K562 (cell line): ENCODE measurements at regions not wholly inside any gene's neighbourhood (a gene's known extent, or its start where the extent isn't known, plus 50 kb on each side); places are given as distances from the start of the nearest gene placed in this dataset.
A peak's percentile ranks its signal among the peaks of the same experiment; 100 is the strongest.

Experiments
- E2F4 ChIP-seq: sonication (generic); formaldehyde crosslinking; IDR thresholded peaks from 2 replicates; pipeline ENCODE4 v1.8.0; 2022; ENCODE audit warnings: mild to moderate bottlenecking, low read depth, missing genetic modification reagents
- KLF1 ChIP-seq: fragments of 450-650 bp; IDR thresholded peaks from 2 replicates; pipeline ENCODE4 v1.6.1; 2016; ENCODE audit warnings: missing genetic modification characterization, missing compliant biosample characterization
- RCOR1 ChIP-seq, 2 experiments: IDR thresholded peaks; 2 replicates each; pipeline ENCODE4 v1.6.1; 2012; ENCODE audit warnings: low read depth in 2 of 2, low read length in 2 of 2, borderline replicate concordance in 1 of 2, improper control_type of control experiment in 1 of 2
- SRF ChIP-seq, 2 experiments: fragments of 250-450, 450-650 bp in 1 of 2; sonication (Bioruptor Pico) in 1 of 2; sonication (generic) in 1 of 2; formaldehyde crosslinking; IDR thresholded peaks; 2 replicates each; pipeline versions ENCODE4 v1.5.0 to v1.5.1; 2020 to 2022; ENCODE audit warnings: mild to moderate bottlenecking in 1 of 2, missing genetic modification reagents in 1 of 2
- TCF7 ChIP-seq: sonication (generic); IDR thresholded peaks from 2 replicates; pipeline ENCODE4 v1.6.1; 2016; ENCODE audit warnings: antibody characterized with exemption, borderline replicate concordance
- ZNF263 ChIP-seq: sonication (generic); formaldehyde crosslinking; IDR thresholded peaks from 2 replicates; pipeline ENCODE4 v1.8.0; 2022; ENCODE audit warnings: mild to moderate bottlenecking, missing genetic modification reagents, borderline replicate concordance
- TF ChIP-seq, protein P1 (sequence below): fragments of 450-650 bp; IDR thresholded peaks from 2 replicates; pipeline ENCODE4 v1.6.1; 2016; ENCODE audit warnings: mild to moderate bottlenecking, moderate library complexity
- TF ChIP-seq, protein P2 (sequence below): sonication (generic); formaldehyde crosslinking; IDR thresholded peaks from 2 replicates; pipeline ENCODE4 v1.4.0; 2020; ENCODE audit warnings: mild to moderate bottlenecking, missing genetic modification reagents
- TF ChIP-seq, protein P3 (sequence below), 2 experiments: fragments of 450-650 bp in 1 of 2; sonication (generic) in 1 of 2; formaldehyde crosslinking; conservative IDR thresholded peaks; 2 replicates each; pipeline versions ENCODE4 v1.4.0 to v1.8.1; 2020 to 2022; ENCODE audit warnings: mild to moderate bottlenecking in 1 of 2, missing genetic modification reagents in 1 of 2

GRCh38 chr1:166489670-166490436 lies 323.1 kb upstream of the FAM78B start (continued):
- TF ChIP-seq, protein P1, sequence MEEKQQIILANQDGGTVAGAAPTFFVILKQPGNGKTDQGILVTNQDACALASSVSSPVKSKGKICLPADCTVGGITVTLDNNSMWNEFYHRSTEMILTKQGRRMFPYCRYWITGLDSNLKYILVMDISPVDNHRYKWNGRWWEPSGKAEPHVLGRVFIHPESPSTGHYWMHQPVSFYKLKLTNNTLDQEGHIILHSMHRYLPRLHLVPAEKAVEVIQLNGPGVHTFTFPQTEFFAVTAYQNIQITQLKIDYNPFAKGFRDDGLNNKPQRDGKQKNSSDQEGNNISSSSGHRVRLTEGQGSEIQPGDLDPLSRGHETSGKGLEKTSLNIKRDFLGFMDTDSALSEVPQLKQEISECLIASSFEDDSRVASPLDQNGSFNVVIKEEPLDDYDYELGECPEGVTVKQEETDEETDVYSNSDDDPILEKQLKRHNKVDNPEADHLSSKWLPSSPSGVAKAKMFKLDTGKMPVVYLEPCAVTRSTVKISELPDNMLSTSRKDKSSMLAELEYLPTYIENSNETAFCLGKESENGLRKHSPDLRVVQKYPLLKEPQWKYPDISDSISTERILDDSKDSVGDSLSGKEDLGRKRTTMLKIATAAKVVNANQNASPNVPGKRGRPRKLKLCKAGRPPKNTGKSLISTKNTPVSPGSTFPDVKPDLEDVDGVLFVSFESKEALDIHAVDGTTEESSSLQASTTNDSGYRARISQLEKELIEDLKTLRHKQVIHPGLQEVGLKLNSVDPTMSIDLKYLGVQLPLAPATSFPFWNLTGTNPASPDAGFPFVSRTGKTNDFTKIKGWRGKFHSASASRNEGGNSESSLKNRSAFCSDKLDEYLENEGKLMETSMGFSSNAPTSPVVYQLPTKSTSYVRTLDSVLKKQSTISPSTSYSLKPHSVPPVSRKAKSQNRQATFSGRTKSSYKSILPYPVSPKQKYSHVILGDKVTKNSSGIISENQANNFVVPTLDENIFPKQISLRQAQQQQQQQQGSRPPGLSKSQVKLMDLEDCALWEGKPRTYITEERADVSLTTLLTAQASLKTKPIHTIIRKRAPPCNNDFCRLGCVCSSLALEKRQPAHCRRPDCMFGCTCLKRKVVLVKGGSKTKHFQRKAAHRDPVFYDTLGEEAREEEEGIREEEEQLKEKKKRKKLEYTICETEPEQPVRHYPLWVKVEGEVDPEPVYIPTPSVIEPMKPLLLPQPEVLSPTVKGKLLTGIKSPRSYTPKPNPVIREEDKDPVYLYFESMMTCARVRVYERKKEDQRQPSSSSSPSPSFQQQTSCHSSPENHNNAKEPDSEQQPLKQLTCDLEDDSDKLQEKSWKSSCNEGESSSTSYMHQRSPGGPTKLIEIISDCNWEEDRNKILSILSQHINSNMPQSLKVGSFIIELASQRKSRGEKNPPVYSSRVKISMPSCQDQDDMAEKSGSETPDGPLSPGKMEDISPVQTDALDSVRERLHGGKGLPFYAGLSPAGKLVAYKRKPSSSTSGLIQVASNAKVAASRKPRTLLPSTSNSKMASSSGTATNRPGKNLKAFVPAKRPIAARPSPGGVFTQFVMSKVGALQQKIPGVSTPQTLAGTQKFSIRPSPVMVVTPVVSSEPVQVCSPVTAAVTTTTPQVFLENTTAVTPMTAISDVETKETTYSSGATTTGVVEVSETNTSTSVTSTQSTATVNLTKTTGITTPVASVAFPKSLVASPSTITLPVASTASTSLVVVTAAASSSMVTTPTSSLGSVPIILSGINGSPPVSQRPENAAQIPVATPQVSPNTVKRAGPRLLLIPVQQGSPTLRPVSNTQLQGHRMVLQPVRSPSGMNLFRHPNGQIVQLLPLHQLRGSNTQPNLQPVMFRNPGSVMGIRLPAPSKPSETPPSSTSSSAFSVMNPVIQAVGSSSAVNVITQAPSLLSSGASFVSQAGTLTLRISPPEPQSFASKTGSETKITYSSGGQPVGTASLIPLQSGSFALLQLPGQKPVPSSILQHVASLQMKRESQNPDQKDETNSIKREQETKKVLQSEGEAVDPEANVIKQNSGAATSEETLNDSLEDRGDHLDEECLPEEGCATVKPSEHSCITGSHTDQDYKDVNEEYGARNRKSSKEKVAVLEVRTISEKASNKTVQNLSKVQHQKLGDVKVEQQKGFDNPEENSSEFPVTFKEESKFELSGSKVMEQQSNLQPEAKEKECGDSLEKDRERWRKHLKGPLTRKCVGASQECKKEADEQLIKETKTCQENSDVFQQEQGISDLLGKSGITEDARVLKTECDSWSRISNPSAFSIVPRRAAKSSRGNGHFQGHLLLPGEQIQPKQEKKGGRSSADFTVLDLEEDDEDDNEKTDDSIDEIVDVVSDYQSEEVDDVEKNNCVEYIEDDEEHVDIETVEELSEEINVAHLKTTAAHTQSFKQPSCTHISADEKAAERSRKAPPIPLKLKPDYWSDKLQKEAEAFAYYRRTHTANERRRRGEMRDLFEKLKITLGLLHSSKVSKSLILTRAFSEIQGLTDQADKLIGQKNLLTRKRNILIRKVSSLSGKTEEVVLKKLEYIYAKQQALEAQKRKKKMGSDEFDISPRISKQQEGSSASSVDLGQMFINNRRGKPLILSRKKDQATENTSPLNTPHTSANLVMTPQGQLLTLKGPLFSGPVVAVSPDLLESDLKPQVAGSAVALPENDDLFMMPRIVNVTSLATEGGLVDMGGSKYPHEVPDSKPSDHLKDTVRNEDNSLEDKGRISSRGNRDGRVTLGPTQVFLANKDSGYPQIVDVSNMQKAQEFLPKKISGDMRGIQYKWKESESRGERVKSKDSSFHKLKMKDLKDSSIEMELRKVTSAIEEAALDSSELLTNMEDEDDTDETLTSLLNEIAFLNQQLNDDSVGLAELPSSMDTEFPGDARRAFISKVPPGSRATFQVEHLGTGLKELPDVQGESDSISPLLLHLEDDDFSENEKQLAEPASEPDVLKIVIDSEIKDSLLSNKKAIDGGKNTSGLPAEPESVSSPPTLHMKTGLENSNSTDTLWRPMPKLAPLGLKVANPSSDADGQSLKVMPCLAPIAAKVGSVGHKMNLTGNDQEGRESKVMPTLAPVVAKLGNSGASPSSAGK = peak; percentile 85
- TF ChIP-seq E2F4 (CRISPR knock-in tag) = no peak
- peak; percentile 41 to 83; a peak in 3 of 4 replicates for TF ChIP-seq RCOR1 (IDR thresholded peaks at IDR 0.05; ENCODE audit: borderline replicate concordance in 1 of 2, low read depth in 2 of 2, low read length in 2 of 2)
- TF ChIP-seq, protein P2, sequence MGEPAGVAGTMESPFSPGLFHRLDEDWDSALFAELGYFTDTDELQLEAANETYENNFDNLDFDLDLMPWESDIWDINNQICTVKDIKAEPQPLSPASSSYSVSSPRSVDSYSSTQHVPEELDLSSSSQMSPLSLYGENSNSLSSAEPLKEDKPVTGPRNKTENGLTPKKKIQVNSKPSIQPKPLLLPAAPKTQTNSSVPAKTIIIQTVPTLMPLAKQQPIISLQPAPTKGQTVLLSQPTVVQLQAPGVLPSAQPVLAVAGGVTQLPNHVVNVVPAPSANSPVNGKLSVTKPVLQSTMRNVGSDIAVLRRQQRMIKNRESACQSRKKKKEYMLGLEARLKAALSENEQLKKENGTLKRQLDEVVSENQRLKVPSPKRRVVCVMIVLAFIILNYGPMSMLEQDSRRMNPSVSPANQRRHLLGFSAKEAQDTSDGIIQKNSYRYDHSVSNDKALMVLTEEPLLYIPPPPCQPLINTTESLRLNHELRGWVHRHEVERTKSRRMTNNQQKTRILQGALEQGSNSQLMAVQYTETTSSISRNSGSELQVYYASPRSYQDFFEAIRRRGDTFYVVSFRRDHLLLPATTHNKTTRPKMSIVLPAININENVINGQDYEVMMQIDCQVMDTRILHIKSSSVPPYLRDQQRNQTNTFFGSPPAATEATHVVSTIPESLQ (CRISPR knock-in tag) = no peak
- TF ChIP-seq ZNF263 (CRISPR knock-in tag) = no peak
- TF ChIP-seq, protein P3, sequence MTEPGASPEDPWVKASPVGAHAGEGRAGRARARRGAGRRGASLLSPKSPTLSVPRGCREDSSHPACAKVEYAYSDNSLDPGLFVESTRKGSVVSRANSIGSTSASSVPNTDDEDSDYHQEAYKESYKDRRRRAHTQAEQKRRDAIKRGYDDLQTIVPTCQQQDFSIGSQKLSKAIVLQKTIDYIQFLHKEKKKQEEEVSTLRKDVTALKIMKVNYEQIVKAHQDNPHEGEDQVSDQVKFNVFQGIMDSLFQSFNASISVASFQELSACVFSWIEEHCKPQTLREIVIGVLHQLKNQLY (CRISPR knock-in tag; conservative IDR thresholded peaks at IDR 0.05) = no peak
- no peak for TF ChIP-seq SRF (CRISPR knock-in tag; IDR thresholded peaks at IDR 0.05)
- TF ChIP-seq KLF1 (tag) = no peak
- TF ChIP-seq TCF7 = no peak
